Prostate gland (tissue), 2 donors: ENCODE measurements at regions not wholly inside any gene's neighbourhood (a gene's known extent, or its start where the extent isn't known, plus 50 kb on each side); places are given as distances from the start of the nearest gene placed in this dataset.
"Not testable (repeated sequence)": the region's sequence is repeated elsewhere in the genome, so short reads cannot be mapped to it uniquely, and the experiment has no call there.

Source experiments
- DNase-seq: peaks from one replicate; pipeline ENCODE4 v3.0.0-alpha.2; 2019; ENCODE audit warnings: low spot score
- H3K27ac ChIP-seq, 2 donors: fragments of 200-600 bp; sonication (generic); 2 replicates each; pipeline ENCODE4 v1.5.1; 2017 to 2019
- H3K27me3 ChIP-seq: fragments of 200-600 bp; sonication (generic); replicated peaks from 2 replicates; pipeline ENCODE4 v1.5.1; 2019; ENCODE audit not compliant: insufficient read depth
- H3K36me3 ChIP-seq, 2 donors: fragments of 200-600 bp; sonication (generic); 1 replicate in 1 of 2; 2 replicates in 1 of 2; pipeline versions ENCODE4 v1.5.1 to v1.8.1; 2017 to 2019
- H3K4me1 ChIP-seq: fragments of 200-600 bp; sonication (generic); replicated peaks from 2 replicates; pipeline ENCODE4 v1.5.1; 2019
- H3K4me3 ChIP-seq, 2 donors: fragments of 200-600 bp; sonication (generic); 2 replicates each; pipeline ENCODE4 v1.5.1; 2017 to 2019
- H3K9me3 ChIP-seq: fragments of 200-600 bp; sonication (generic); 2 replicates; pipeline ENCODE4 v1.5.1; 2017
- POLR2A ChIP-seq: fragments of 450-650 bp; IDR thresholded peaks from one replicate; pipeline ENCODE4 v1.6.1; 2016; ENCODE audit warnings: antibody characterized with exemption, mild to moderate bottlenecking
- POLR2AphosphoS5 ChIP-seq: sonication (generic); formaldehyde crosslinking; IDR thresholded peaks from one replicate; pipeline ENCODE4 v1.6.1; 2017; ENCODE audit warnings: antibody characterized with exemption
- WGBS: methylation state at CpG from one replicate; pipeline ENCODE4 v1.1.5; 2018; 5-methylcytosine and 5-hydroxymethylcytosine counted together
- intact Hi-C: fragments of 100-400 bp; cut with DNase I; formaldehyde crosslinking; loops from one replicate; pipeline ENCODE4 v1.14.2; 2022
- TF ChIP-seq, protein P1 (sequence below), 4 experiments: fragments of 200-600 bp in 2 of 4; fragments of 450-650 bp in 2 of 4; sonication (generic) in 2 of 4; IDR thresholded peaks; 1 replicate in 3 of 4; 2 replicates in 1 of 4; pipeline ENCODE4 v1.5.1; 2016 to 2019; ENCODE audit warnings: antibody characterized with exemption in 4 of 4, mild to moderate bottlenecking in 2 of 4, moderate library complexity in 2 of 4

DNA sequence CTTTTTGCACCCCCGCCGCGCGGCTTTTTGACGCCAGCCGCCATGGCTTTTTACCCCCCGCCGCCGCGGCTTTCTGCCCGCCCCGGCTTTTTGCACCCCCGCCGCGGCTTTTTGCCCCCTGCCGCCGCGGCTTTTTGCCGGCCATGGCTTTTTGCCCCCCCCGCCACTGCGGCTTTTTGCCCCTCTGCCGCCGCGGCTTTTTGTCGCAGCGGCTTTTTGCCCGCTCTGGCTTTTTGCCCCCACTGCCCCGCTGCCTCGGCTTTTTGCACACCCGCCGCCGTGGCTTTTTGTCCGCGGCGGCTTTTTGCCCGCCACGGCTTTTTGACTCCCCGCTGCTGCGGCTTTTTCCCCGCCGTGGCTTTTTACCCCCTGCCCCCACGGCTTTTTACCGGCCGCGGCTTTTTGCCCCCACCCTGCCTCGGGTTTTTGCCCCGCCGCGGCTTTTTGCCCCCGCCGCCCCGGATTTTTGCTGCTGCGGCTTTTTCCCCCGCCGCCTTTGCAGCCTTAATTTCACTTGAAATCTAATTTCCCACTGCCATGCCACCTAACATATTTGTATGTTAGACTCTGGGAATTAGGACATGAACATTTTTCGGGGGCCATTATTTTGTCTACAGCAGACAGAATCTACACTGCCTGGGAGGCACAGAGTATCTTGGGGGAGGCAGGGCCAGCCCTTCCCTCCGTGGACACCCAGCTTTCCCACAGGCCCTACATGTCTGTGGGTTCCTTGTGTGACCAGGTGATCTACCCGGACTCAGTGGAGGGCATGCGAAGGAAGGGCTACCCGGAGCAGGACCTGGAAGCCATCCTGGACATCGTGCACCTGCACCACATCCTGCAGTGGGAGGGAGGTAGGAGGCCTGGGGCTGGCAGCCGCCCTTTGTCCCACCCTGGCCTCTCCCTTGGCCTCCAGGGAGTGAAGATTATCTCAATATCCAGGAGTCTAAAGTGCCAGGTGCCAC is 3031.0 kb upstream of the TEKT4 start:
- TF ChIP-seq POLR2A (no peak), POLR2AphosphoS5 (no peak)
- TF ChIP-seq, protein P1, sequence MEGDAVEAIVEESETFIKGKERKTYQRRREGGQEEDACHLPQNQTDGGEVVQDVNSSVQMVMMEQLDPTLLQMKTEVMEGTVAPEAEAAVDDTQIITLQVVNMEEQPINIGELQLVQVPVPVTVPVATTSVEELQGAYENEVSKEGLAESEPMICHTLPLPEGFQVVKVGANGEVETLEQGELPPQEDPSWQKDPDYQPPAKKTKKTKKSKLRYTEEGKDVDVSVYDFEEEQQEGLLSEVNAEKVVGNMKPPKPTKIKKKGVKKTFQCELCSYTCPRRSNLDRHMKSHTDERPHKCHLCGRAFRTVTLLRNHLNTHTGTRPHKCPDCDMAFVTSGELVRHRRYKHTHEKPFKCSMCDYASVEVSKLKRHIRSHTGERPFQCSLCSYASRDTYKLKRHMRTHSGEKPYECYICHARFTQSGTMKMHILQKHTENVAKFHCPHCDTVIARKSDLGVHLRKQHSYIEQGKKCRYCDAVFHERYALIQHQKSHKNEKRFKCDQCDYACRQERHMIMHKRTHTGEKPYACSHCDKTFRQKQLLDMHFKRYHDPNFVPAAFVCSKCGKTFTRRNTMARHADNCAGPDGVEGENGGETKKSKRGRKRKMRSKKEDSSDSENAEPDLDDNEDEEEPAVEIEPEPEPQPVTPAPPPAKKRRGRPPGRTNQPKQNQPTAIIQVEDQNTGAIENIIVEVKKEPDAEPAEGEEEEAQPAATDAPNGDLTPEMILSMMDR (IDR thresholded peaks at IDR 0.05): no peak
- Histone ChIP-seq H3K4me3 (peak overlapping the region; percentile 13 to 26), H3K9me3 (no peaks in the 10 kb centered on the region), H3K27me3 (peaks cover 2% of the 10 kb centered on the region), H3K27ac (no peak overlapping the region), H3K36me3 (no peaks in the 10 kb centered on the region), H3K4me1 (no peaks in the 10 kb centered on the region)
- intact Hi-C loops: no loop called here
- WGBS: 12% methylated on average over 61 of the region's 62 CpGs
- DNase-seq: no peak

DNA sequence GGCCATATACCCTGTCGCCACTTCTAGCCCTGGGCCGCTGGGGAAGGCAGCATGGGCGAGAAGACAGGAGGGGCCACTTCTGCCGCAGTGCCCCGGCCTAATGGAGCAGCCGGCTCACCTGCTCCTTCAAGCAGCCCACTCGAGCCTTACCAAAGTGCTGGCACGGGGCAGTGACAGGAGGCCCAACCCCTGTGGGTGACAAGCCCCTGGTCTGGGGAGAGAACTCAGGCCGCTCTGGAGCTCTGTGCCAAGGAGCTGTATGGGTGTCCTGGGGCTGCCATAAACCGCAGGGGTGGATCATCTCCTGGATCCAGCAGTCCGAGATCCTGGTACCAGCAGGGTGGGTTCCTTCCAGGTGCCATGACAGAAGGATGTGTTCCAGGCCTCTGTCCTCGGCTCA is 3029.0 kb upstream of the TEKT4 start:
- H3K4me1 ChIP-seq, H3K27ac ChIP-seq, DNase-seq, H3K4me3 ChIP-seq, H3K27me3 ChIP-seq, H3K36me3 ChIP-seq, H3K9me3 ChIP-seq, intact Hi-C loops: not testable (repeated sequence)
- WGBS: 89% methylated on average over 12 of the region's 12 CpGs

DNA sequence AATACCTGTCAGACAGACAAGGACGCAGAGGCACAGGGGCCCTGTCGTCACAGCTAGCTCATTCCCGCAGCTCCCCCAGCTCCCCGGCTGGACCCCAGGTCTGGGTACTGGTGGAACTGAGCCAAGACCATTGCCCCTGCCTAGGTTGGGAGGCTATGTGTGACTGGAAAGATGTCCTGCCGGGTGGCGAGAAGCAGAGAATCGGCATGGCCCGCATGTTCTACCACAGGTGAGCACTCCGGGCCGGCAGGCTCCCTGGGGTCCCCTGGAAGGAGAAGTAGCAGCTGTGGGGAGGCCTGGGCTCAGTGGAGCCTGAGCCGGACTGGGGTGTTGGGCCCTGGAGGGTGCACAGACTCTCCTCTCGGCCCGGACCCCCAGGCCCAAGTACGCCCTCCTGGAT is 3028.3 kb upstream of the TEKT4 start:
- H3K4me3 ChIP-seq, H3K9me3 ChIP-seq, H3K27ac ChIP-seq, H3K27me3 ChIP-seq, DNase-seq, intact Hi-C loops, H3K36me3 ChIP-seq, H3K4me1 ChIP-seq: not testable (repeated sequence)
- 94% methylated on average over 10 of the region's 14 CpGs for WGBS

DNA sequence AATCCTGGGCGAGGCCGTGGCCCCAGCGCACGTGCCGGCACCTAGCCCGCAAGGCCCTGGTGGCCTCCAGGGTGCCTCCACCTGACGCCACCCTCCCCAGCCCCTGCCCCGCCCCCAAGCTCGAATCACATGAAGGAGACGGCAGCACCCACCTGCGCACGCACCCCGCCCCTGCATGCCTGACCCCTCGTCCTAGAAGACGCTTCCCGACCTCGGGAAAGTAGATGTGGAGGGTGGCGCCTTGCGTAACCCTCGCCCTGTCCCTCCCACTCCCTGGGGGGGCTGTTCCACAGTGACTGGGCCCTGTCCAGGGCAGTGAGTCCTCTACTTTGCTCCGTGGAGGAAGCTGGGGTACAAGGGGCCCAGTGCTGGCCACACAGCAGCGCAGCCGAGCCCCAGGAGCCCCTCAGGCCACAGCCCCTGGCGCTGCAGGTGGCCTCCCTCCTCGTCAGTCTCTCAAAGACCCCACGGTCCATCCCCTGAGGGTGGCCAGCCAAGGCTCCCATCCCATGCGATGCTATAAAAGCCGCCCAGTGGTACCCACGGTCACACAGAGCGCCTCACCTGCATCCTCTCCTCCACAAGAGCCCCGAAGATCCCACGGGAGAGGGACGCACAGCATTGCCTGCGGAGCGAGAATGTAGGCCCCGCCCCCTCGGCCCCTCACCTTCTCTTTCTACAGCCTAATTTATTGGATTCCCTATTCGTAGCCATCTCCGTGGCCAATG is 3027.3 kb upstream of the TEKT4 start:
- H3K4me1 ChIP-seq, intact Hi-C loops, H3K27ac ChIP-seq, H3K9me3 ChIP-seq, DNase-seq, H3K27me3 ChIP-seq, H3K4me3 ChIP-seq, H3K36me3 ChIP-seq: not testable (repeated sequence)
- WGBS: 89% methylated on average over 32 of the region's 39 CpGs

DNA sequence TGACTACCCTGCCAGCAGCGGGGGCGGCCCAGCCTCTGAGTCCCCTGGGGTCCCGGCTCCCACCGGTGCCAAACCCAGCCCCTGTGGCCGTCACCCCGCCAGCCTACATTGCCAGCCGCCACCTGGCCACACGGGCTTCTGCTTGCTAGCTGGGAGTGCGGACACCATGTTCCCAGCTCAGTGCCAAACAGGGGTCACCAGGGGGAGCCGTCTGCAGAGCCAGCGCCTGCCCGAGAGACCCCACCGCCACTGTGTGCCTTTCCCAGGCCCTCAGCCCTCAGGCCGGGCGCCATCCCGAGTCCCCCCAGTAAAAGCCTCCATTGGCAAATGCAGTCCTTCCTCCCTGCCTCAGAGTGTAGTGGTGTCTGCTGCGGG is 3026.8 kb upstream of the TEKT4 start:
- DNase-seq, H3K27me3 ChIP-seq, H3K4me3 ChIP-seq, H3K27ac ChIP-seq, H3K4me1 ChIP-seq, H3K36me3 ChIP-seq, H3K9me3 ChIP-seq, intact Hi-C loops: not testable (repeated sequence)
- 87% methylated on average over 15 of the region's 17 CpGs for WGBS

DNA sequence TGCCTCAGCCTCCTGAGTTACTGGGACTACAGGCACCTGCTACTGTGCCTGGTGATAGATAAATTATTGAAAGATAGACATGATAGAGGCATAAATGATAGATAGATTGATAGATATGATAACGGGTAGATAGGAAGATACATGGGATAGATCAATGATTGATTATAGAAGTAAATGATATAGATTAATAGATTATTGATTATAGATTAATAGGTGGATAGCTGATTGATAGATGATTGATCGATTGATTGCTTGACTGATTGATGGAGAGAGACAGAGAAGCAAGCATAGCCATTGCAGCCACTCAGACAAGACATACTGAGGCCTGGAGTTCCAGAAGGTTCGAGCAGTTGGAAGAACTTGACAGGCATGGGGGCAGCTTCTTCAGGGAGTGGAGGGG is 3024.8 kb upstream of the TEKT4 start:
- 90% methylated on average over 3 of the region's 3 CpGs for WGBS
- not testable (repeated sequence) for DNase-seq, H3K4me3 ChIP-seq

DNA sequence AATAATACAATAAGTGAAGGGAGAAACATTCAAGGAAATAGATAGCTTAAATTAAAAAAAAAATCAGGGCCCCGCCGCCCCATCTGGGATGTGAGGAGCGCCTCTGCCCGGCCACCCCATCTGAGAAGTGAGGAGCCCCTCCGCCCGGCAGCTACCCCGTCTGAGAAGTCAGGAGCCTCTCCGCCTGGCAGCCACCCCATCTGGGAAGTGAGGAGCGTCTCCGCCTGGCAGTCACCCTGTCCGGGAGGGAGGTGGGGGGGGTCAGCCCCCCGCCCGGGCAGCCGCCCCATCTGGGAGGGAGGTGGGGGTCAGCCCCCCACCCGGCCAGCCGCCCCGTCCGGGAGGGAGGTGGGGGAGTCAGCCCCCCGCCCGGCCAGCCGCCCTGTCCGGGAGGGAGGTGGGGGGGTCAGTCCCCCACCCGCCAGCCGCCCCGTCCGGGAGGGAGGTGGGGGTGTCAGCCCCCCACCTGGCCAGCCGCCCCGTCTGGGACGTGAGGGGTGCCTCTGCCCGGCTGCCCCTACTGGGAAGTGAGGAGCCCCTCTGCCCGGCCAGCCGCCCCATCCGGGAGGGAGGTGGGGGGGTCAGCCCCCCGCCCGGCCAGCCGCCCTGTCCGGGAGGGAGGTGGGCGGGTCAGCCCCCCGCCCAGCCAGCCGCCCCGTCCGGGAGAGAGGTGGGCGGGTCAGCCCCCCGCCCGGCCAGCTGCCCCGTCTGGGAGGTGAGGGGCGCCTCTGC is 3019.4 kb upstream of the TEKT4 start:
- H3K4me3 ChIP-seq, H3K4me1 ChIP-seq, H3K27ac ChIP-seq, intact Hi-C loops, H3K27me3 ChIP-seq, H3K9me3 ChIP-seq, DNase-seq, H3K36me3 ChIP-seq: not testable (repeated sequence)
- whole genome bisulfite sequencing: 87% methylated on average over 41 of the region's 47 CpGs

More for the DNA sequence above, 3024.8 kb upstream of the TEKT4 start:
- intact Hi-C loops, H3K27me3 ChIP-seq, H3K27ac ChIP-seq, H3K4me1 ChIP-seq, H3K36me3 ChIP-seq, H3K9me3 ChIP-seq: not testable (repeated sequence)

DNA sequence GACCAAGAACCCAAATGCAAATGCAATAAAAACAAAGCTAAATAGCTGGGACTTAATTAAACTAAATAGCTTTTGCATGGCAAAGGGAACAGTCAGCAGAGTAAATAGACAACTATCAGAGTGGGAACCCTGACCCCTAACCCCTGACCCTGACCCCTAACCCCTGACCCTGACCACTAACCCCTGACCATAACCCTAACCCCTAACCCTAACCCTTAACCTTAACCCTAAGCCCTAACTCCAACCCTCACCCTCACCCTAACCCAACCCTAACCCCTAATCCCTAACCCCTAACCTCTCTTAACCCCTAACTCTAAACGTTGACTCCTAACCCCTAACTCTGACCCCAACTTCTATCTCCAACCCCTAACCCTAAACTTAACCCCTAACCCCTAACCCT is 3014.3 kb upstream of the TEKT4 start:
- H3K36me3 ChIP-seq, DNase-seq, H3K27me3 ChIP-seq, intact Hi-C loops, H3K4me1 ChIP-seq, H3K9me3 ChIP-seq, H3K27ac ChIP-seq, H3K4me3 ChIP-seq: not testable (repeated sequence)
- WGBS: 49% methylated on average over 1 of the region's 1 CpG

DNA sequence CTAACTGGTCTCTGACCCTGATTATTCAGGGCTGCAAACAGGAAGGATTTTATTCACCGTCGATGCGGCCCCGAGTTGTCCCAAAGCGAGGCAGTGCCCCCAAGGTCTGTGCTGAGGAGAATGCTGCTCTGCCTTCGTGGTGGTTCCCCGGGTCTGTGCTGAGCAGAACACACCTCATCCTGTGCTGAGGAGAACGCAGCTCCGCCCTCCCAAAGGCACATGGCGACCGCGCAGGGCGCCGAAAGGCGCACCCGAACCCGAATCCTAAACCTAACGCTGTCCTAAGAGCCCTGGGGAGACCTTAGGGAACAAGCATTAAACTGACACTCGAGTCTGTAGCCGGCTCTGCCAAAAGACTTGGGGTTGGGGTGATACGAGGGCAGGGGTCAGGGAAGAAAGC is 3013.5 kb upstream of the TEKT4 start:
- WGBS: 86% methylated on average over 21 of the region's 21 CpGs
- H3K27ac ChIP-seq, DNase-seq, H3K4me1 ChIP-seq, H3K36me3 ChIP-seq, intact Hi-C loops, H3K4me3 ChIP-seq, H3K27me3 ChIP-seq, H3K9me3 ChIP-seq: not testable (repeated sequence)

DNA sequence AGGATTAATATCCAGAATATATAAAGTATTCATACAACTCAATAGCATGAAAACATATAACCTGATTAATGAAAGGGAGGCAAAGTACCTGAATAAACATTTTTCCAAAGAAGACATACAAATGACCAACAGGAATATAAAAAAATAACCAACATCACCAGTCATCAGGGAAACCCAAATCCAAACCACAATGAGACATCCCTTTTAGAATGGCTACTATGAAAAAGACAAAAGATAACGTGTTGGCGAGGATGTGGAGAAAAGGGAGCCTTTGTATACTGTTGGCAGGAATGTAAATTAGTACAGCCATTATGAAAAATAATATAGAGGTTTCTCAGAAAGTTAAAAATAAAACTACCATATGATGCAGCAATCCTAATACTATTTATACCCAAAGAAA is 2999.5 kb upstream of the TEKT4 start:
- H3K4me1 ChIP-seq, H3K9me3 ChIP-seq, intact Hi-C loops, H3K4me3 ChIP-seq, H3K27me3 ChIP-seq, DNase-seq, H3K27ac ChIP-seq, H3K36me3 ChIP-seq: not testable (repeated sequence)
- 46% methylated on average over 2 of the region's 2 CpGs for WGBS

DNA sequence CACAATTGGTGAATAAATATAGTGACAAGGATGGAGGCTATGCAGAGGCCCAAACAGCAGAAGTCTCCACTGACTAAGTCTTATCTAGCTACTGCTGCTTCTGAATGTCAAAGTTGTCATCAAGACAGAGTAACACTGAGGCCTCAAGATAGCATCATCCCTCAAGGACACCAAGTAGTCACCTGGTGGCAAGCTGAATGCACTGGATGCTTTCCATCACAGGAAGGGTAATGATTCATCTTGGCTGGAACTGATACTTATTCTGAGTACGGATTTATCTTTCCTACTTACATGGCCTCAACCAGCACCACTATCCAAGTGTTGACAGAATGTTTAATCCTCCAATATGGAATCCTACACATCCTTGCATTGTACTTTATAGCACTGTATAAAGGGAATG is 2997.8 kb upstream of the TEKT4 start:
- WGBS: 94% methylated on average over 1 of the region's 1 CpG
- DNase-seq, H3K9me3 ChIP-seq, H3K36me3 ChIP-seq, H3K4me3 ChIP-seq, H3K4me1 ChIP-seq, intact Hi-C loops, H3K27me3 ChIP-seq, H3K27ac ChIP-seq: not testable (repeated sequence)
